H9 (cell line): ENCODE measurements at regions not wholly inside any gene's neighbourhood (a gene's known extent, or its start where the extent isn't known, plus 50 kb on each side); places are given as distances from the start of the nearest gene placed in this dataset.

Experiments
- DNase-seq: peaks from one replicate; pipeline ENCODE4 v3.0.0-alpha.2; 2017
- H2AFZ ChIP-seq: one replicate; pipeline ENCODE4 v1.6.1; 2013; ENCODE audit warnings: mild to moderate bottlenecking, low read length, control low read depth, moderate library complexity
- H2AK5ac ChIP-seq: 2 replicates; pipeline ENCODE4 v1.6.1; 2013; ENCODE audit warnings: low read length, control low read depth, mixed read lengths; ENCODE audit not compliant: insufficient read length
- H2BK120ac ChIP-seq: one replicate; pipeline ENCODE4 v1.6.1; 2013; ENCODE audit warnings: low read depth, mild to moderate bottlenecking, low read length, control low read depth, inconsistent platforms; ENCODE audit not compliant: poor library complexity, severe bottlenecking
- H2BK12ac ChIP-seq: 2 replicates; pipeline ENCODE4 v1.6.1; 2013; ENCODE audit warnings: low read length, control low read depth, mixed read lengths, low read depth; ENCODE audit not compliant: insufficient read length
- H2BK15ac ChIP-seq: 2 replicates; pipeline ENCODE4 v1.6.1; 2013; ENCODE audit warnings: low read depth, low read length, control low read depth
- H2BK20ac ChIP-seq: one replicate; pipeline ENCODE4 v1.6.1; 2013; ENCODE audit warnings: low read depth, mild to moderate bottlenecking, low read length, control low read depth, inconsistent platforms; ENCODE audit not compliant: poor library complexity, severe bottlenecking
- H2BK5ac ChIP-seq: 2 replicates; pipeline ENCODE4 v1.6.1; 2013; ENCODE audit warnings: low read length, control low read depth, mixed read lengths; ENCODE audit not compliant: insufficient read length
- H3K14ac ChIP-seq: 2 replicates; pipeline ENCODE4 v1.6.1; 2013; ENCODE audit warnings: low read length, control low read depth; ENCODE audit not compliant: insufficient read depth
- H3K18ac ChIP-seq: 2 replicates; pipeline ENCODE4 v1.6.1; 2013; ENCODE audit warnings: low read depth, mild to moderate bottlenecking, mixed read lengths, low read length, control low read depth; ENCODE audit not compliant: insufficient read length
- H3K23ac ChIP-seq: 2 replicates; pipeline ENCODE4 v1.6.1; 2013; ENCODE audit warnings: low read length, control low read depth, mixed read lengths, low read depth; ENCODE audit not compliant: insufficient read length
- H3K23me2 ChIP-seq: 2 replicates; pipeline ENCODE4 v1.6.1; 2013; ENCODE audit warnings: low read depth, mild to moderate bottlenecking, mixed read lengths, low read length, control low read depth; ENCODE audit not compliant: insufficient read length, poor library complexity, severe bottlenecking
- H3K27ac ChIP-seq: 2 replicates; pipeline ENCODE4 v1.5.1; 2013; ENCODE audit warnings: low read length, control low read depth, mixed read lengths, low read depth; ENCODE audit not compliant: insufficient read length
- H3K27me3 ChIP-seq: 2 replicates; pipeline ENCODE4 v1.6.1; 2013; ENCODE audit warnings: low read length, control low read depth, inconsistent platforms; ENCODE audit not compliant: insufficient read depth
- H3K4ac ChIP-seq: 2 replicates; pipeline ENCODE4 v1.6.1; 2013; ENCODE audit warnings: low read depth, mild to moderate bottlenecking, control low read depth, inconsistent platforms, low read length, moderate library complexity
- H3K4me1 ChIP-seq: 2 replicates; pipeline ENCODE4 v1.6.1; 2013; ENCODE audit warnings: low read length, control low read depth, inconsistent platforms; ENCODE audit not compliant: insufficient read depth
- H3K4me2 ChIP-seq: 2 replicates; pipeline ENCODE4 v1.6.1; 2013; ENCODE audit warnings: low read length, control low read depth, mixed read lengths; ENCODE audit not compliant: insufficient read length, insufficient read depth
- H3K56ac ChIP-seq: 2 replicates; pipeline ENCODE4 v1.6.1; 2013; ENCODE audit warnings: low read depth, mild to moderate bottlenecking, mixed read lengths, low read length, control low read depth; ENCODE audit not compliant: insufficient read length
- H3K79me1 ChIP-seq: 2 replicates; pipeline ENCODE4 v1.6.1; 2013; ENCODE audit warnings: low read depth, mild to moderate bottlenecking, moderate library complexity, low read length, control low read depth, inconsistent platforms; ENCODE audit not compliant: insufficient read depth, poor library complexity, severe bottlenecking
- H3K79me2 ChIP-seq: 2 replicates; pipeline ENCODE4 v1.6.1; 2013; ENCODE audit warnings: low read length, control low read depth, inconsistent platforms; ENCODE audit not compliant: insufficient read depth
- H3K9ac ChIP-seq: 2 replicates; pipeline ENCODE4 v1.6.1; 2013; ENCODE audit warnings: low read length, control low read depth, mixed read lengths; ENCODE audit not compliant: insufficient read length; ENCODE audit errors: extremely low read depth
- H3K9me3 ChIP-seq: one replicate; pipeline ENCODE4 v1.6.1; 2013; ENCODE audit warnings: low read depth, low read length, inconsistent platforms; ENCODE audit not compliant: control insufficient read depth
- H3T11ph ChIP-seq: one replicate; pipeline ENCODE4 v1.6.1; 2013; ENCODE audit warnings: mild to moderate bottlenecking, low read length, control low read depth, inconsistent platforms
- H4K20me1 ChIP-seq: one replicate; pipeline ENCODE4 v1.6.1; 2013; ENCODE audit not compliant: control insufficient read depth, insufficient read length, insufficient read depth
- H4K5ac ChIP-seq: 2 replicates; pipeline ENCODE4 v1.6.1; 2013; ENCODE audit warnings: low read depth, mild to moderate bottlenecking, mixed read lengths, low read length, control low read depth; ENCODE audit not compliant: insufficient read length
- H4K8ac ChIP-seq: replicated peaks from 2 replicates; pipeline ENCODE4 v1.6.1; 2013; ENCODE audit warnings: low read length, control low read depth, mixed read lengths, low read depth; ENCODE audit not compliant: insufficient read length
- H4K91ac ChIP-seq: 2 replicates; pipeline ENCODE4 v1.6.1; 2013; ENCODE audit warnings: low read depth, mild to moderate bottlenecking, moderate library complexity, mixed read lengths, low read length, control low read depth; ENCODE audit not compliant: insufficient read length
- H3K27ac Mint-ChIP-seq, 3 experiments: 2 replicates in 2 of 3; 3 replicates in 1 of 3; pipeline ENCODE4 v1.8.0; 2020 to 2021; ENCODE audit warnings: mixed read lengths in 3 of 3, mild to moderate bottlenecking in 1 of 3, moderate library complexity in 1 of 3
- H3K27me3 Mint-ChIP-seq: 2 replicates; pipeline ENCODE4 v1.8.0; 2021; ENCODE audit warnings: low read depth, mild to moderate bottlenecking, moderate library complexity, mixed read lengths
- H3K36me3 Mint-ChIP-seq, 3 experiments: 2 replicates in 2 of 3; 3 replicates in 1 of 3; pipeline ENCODE4 v1.8.0; 2020 to 2021; ENCODE audit warnings: low read depth in 3 of 3, mixed read lengths in 3 of 3; ENCODE audit not compliant: insufficient read depth in 1 of 3
- H3K4me1 Mint-ChIP-seq, 2 experiments: 2 replicates each; pipeline ENCODE4 v1.8.0; 2020; ENCODE audit warnings: mixed read lengths in 2 of 2
- H3K4me3 Mint-ChIP-seq, 2 experiments: 2 replicates in 1 of 2; 3 replicates in 1 of 2; pipeline ENCODE4 v1.8.0; 2020 to 2021; ENCODE audit warnings: mild to moderate bottlenecking in 2 of 2, mixed read lengths in 2 of 2, moderate library complexity in 1 of 2
- H3K9me3 Mint-ChIP-seq, 2 experiments: 2 replicates in 1 of 2; 3 replicates in 1 of 2; pipeline ENCODE4 v1.8.0; 2020; ENCODE audit warnings: mild to moderate bottlenecking in 2 of 2, mixed read lengths in 2 of 2, moderate library complexity in 1 of 2
- CTCF ChIP-seq: fragments of 200-600 bp; sonication (generic); conservative IDR thresholded peaks from 3 replicates; pipeline ENCODE4 v1.8.0; 2021; ENCODE audit warnings: antibody characterized with exemption, mild to moderate bottlenecking
- WGBS: extraction: QIAGEN DNeasy Blood & Tissue Kit; methylation state at CpG from one replicate; pipeline ENCODE4 v1.1.7; 2013; ENCODE audit warnings: missing lambda C conversion rate, low lambda C conversion rate, mixed read lengths; ENCODE audit not compliant: insufficient read length; ENCODE audit errors: extremely low coverage; 5-methylcytosine and 5-hydroxymethylcytosine counted together

- Histone ChIP-seq H2BK120ac (no peak overlapping the region), H3K9me3 (no peaks in the 10 kb centered on the region), H3K23me2 (no peaks in the 10 kb centered on the region), H4K8ac (no peak overlapping the region), H2BK5ac (no peak overlapping the region), H3K4me2 (no peak overlapping the region), H2AK5ac (no peak overlapping the region), H3K27me3 (no peaks in the 10 kb centered on the region), H4K5ac (no peak overlapping the region), H2BK20ac (no peak overlapping the region), H3K4ac (no peak overlapping the region), H3K4me1 (no peaks in the 10 kb centered on the region), H3K23ac (no peak overlapping the region), H2BK15ac (no peak overlapping the region), H3K27ac (no peak overlapping the region), H3K79me1 (no peaks in the 10 kb centered on the region), H3K79me2 (no peaks in the 10 kb centered on the region), H4K91ac (no peak overlapping the region), H2AFZ (no peak overlapping the region), H4K20me1 (no peaks in the 10 kb centered on the region), H3T11ph (no peak overlapping the region), H3K14ac (no peak overlapping the region), H3K9ac (no peak overlapping the region), H2BK12ac (no peak overlapping the region), H3K18ac (no peak overlapping the region), H3K56ac (no peak overlapping the region)
- no peaks in the 10 kb centered on the region for H3K36me3 Mint-ChIP-seq
- H3K27ac Mint-ChIP-seq, result peak overlapping the region in 1 of 3 experiments; percentile 31; a peak in 1 of 7 replicates
- TF ChIP-seq CTCF, result no peak
- no peak for DNase-seq
- H3K4me1 Mint-ChIP-seq, result no peaks in the 10 kb centered on the region
- H3K4me3 Mint-ChIP-seq, result no peak overlapping the region
- peaks cover 0 to 54% of the 10 kb centered on the region in 2 experiments; a peak in 4 of 5 replicates for H3K9me3 Mint-ChIP-seq
- no CpG with 5 or more reads among the region's 6 CpGs for WGBS
- H3K27me3 Mint-ChIP-seq, result no peaks in the 10 kb centered on the region
Measured at GRCh38 chrX:34483980-34484379, 173.1 kb downstream of the TMEM47 start.
